K562 (cell line): ENCODE measurements at regions not wholly inside any gene's neighbourhood (a gene's known extent, or its start where the extent isn't known, plus 50 kb on each side); places are given as distances from the start of the nearest gene placed in this dataset.

Experiments used
- ATAC-seq: fragments of 200-7000 bp; cut with Tn5 transposase; 3 replicates; pipeline ENCODE4 v1.9.1; 2020; ENCODE audit warnings: moderate library complexity
- BruUV-seq: library from RNA; stranded (reverse); fragments of 400-500 nt; replicated peaks from 2 replicates; lab custom pipeline; 2021; lab: Mats Ljungman, UMichigan
- CTCF ChIA-PET: fragments of 300-600 bp; formaldehyde crosslinking; extraction: SDS; loops from one replicate; lab custom pipeline; 2021; ENCODE audit warnings: low intra/inter-chr PET ratio; lab: Yijun Ruan, JAX
- POLR2A ChIA-PET: fragments of 300-600, 350-650 bp; sonication (Branson Sonifier 250); formaldehyde crosslinking; extraction: SDS; loops from one replicate; lab custom pipeline; 2021; ENCODE audit warnings: antibody characterized with exemption, inconsistent platforms; lab: Yijun Ruan, JAX
- DNase-seq, 4 experiments: peaks; one replicate each; pipeline versions ENCODE4 v3.0.0 to v3.0.0-alpha.2; 2011 to 2018; ENCODE audit warnings: low spot score in 3 of 4, mixed read lengths in 3 of 4; ENCODE audit errors: extremely low read depth in 1 of 4
- FAIRE-seq: peaks from 2 replicates; lab custom pipeline; 2011; peaks lifted over from hg19 to GRCh38; lab: Jason Lieb, UNC
- H2AFZ ChIP-seq: 2 replicates; pipeline ENCODE4 v1.6.0; 2011; ENCODE audit warnings: low read depth, low read length, control low read depth, inconsistent platforms
- H3K27ac ChIP-seq: fragments of 200-600 bp; 3 replicates; pipeline ENCODE4 v1.8.0; 2011; ENCODE audit warnings: low read depth, mild to moderate bottlenecking, control low read depth, inconsistent platforms, low read length, moderate library complexity, mixed read lengths; ENCODE audit errors: extremely low read depth
- H3K27me3 ChIP-seq, 2 experiments: fragments of 300-600 bp in 1 of 2; 2 replicates in 1 of 2; 3 replicates in 1 of 2; pipeline versions ENCODE4 v1.6.0 to v1.8.0; 2011; ENCODE audit warnings: inconsistent platforms in 2 of 2, low read length in 2 of 2, mild to moderate bottlenecking in 1 of 2, mixed read lengths in 1 of 2, moderate library complexity in 1 of 2; ENCODE audit not compliant: control insufficient read depth in 2 of 2, insufficient read depth in 2 of 2
- H3K36me3 ChIP-seq: fragments of 300-600 bp; 3 replicates; pipeline ENCODE4 v1.8.0; 2011; ENCODE audit warnings: mild to moderate bottlenecking, low read length, inconsistent platforms; ENCODE audit not compliant: control insufficient read depth, insufficient read depth
- H3K4me1 ChIP-seq, 2 experiments: fragments of 200-600 bp in 1 of 2; replicated peaks in 1 of 2; 2 replicates in 1 of 2; 3 replicates in 1 of 2; pipeline versions ENCODE4 v1.5.1 to v1.8.0; 2011; ENCODE audit warnings: inconsistent platforms in 2 of 2, low read length in 2 of 2, mild to moderate bottlenecking in 1 of 2, mixed read lengths in 1 of 2, moderate library complexity in 1 of 2; ENCODE audit not compliant: control insufficient read depth in 2 of 2, insufficient read depth in 2 of 2
- H3K4me2 ChIP-seq: 2 replicates; pipeline ENCODE4 v1.6.1; 2011; ENCODE audit warnings: low read length, control low read depth, inconsistent platforms, mixed read lengths; ENCODE audit not compliant: insufficient read depth
- H3K4me3 ChIP-seq: fragments of 200-600 bp; sonication (generic), shearing (Covaris generic); 2 replicates; pipeline ENCODE4 v1.5.1; 2016; ENCODE audit warnings: control low read depth, inconsistent platforms
- H3K79me2 ChIP-seq: fragments of 200-600 bp; 3 replicates; pipeline ENCODE4 v1.8.0; 2011; ENCODE audit warnings: low read length, inconsistent platforms; ENCODE audit not compliant: control insufficient read depth, insufficient read depth
- H3K9ac ChIP-seq, 2 experiments: 2 replicates each; pipeline versions ENCODE4 v1.6.0 to v1.6.1; 2011; ENCODE audit warnings: low read depth in 2 of 2, low read length in 2 of 2, control low read depth in 1 of 2, inconsistent platforms in 1 of 2, mild to moderate bottlenecking in 1 of 2, mixed read lengths in 1 of 2; ENCODE audit not compliant: insufficient read depth in 1 of 2
- H3K9me1 ChIP-seq: one replicate; pipeline ENCODE4 v1.6.0; 2011; ENCODE audit warnings: inconsistent platforms, mild to moderate bottlenecking, low read length, moderate library complexity; ENCODE audit not compliant: control insufficient read depth, insufficient read depth
- H3K9me3 ChIP-seq: replicated peaks from 2 replicates; pipeline ENCODE4 v1.5.1; 2011; ENCODE audit warnings: low read depth, low read length, inconsistent platforms; ENCODE audit not compliant: control insufficient read depth, insufficient read depth
- H4K20me1 ChIP-seq: replicated peaks from 2 replicates; pipeline ENCODE4 v1.6.1; 2011; ENCODE audit warnings: low read length, inconsistent platforms, mixed read lengths; ENCODE audit not compliant: control insufficient read depth, insufficient read depth
- BRD4 ChIP-seq: fragments of 200-600 bp; sonication (generic); IDR thresholded peaks from 2 replicates; pipeline ENCODE4 v1.6.1; 2017; ENCODE audit warnings: inconsistent platforms
- HDGF ChIP-seq: fragments of 450-650 bp; IDR thresholded peaks from 2 replicates; pipeline ENCODE4 v1.6.1; 2016
- MYNN ChIP-seq, 2 experiments: sonication (generic); formaldehyde crosslinking in 1 of 2; IDR thresholded peaks; 2 replicates each; pipeline versions ENCODE4 v1.5.0 to v1.6.1; 2016 to 2020; ENCODE audit warnings: antibody characterized with exemption in 1 of 2, missing genetic modification reagents in 1 of 2
- ZNF354B ChIP-seq: fragments of 250-450 bp; sonication (Bioruptor Pico); IDR thresholded peaks from 2 replicates; pipeline ENCODE4 v1.4.0; 2020
- ZNF583 ChIP-seq: fragments of 250-450 bp; sonication (Bioruptor Pico); IDR thresholded peaks from 2 replicates; pipeline ENCODE4 v1.4.0; 2020
- WGBS: fragments of 100-300 bp; shearing (Covaris generic); methylation state at CpG from one replicate; pipeline ENCODE4 v1.1.6; 2016; ENCODE audit warnings: low coverage, mixed read lengths; ENCODE audit not compliant: insufficient coverage; ENCODE audit errors: missing lambda C conversion rate; 5-methylcytosine and 5-hydroxymethylcytosine counted together
- in situ Hi-C: fragments of 300-500 bp; cut with MboI; formaldehyde crosslinking; loops from 4 replicates; pipeline ENCODE4 v1.15.0; 2018; ENCODE audit warnings: inconsistent platforms, mixed read lengths
- intact Hi-C: fragments of 100-400 bp; cut with micrococcal nuclease; formaldehyde crosslinking; loops from 2 replicates; pipeline ENCODE4 v1.14.2; 2022
- TF ChIP-seq, protein P1 (sequence below), 3 experiments: fragments of 200-800 bp in 1 of 3; sonication (Bioruptor generic) in 1 of 3; sonication (generic) in 1 of 3; formaldehyde crosslinking in 1 of 3; IDR thresholded peaks; 2 replicates each; pipeline versions ENCODE4 v1.6.1 to v1.8.0; 2016 to 2022; ENCODE audit warnings: mild to moderate bottlenecking in 2 of 3, missing compliant biosample characterization in 2 of 3, missing genetic modification characterization in 2 of 3, missing genetic modification reagents in 1 of 3
- TF ChIP-seq, protein P2 (sequence below): sonication (generic); formaldehyde crosslinking; IDR thresholded peaks from 2 replicates; pipeline ENCODE4 v1.8.0; 2022; ENCODE audit warnings: mild to moderate bottlenecking, missing genetic modification reagents
- TF ChIP-seq, protein P3 (sequence below): fragments of 450-650 bp; formaldehyde crosslinking; IDR thresholded peaks from 2 replicates; pipeline ENCODE4 v1.4.0; 2022; ENCODE audit warnings: mild to moderate bottlenecking, moderate library complexity
- TF ChIP-seq, protein P4 (sequence below): conservative IDR thresholded peaks from 2 replicates; pipeline ENCODE4 v1.6.1; 2011; ENCODE audit warnings: low read depth, mild to moderate bottlenecking, low read length; ENCODE audit not compliant: control insufficient read depth

DNA sequence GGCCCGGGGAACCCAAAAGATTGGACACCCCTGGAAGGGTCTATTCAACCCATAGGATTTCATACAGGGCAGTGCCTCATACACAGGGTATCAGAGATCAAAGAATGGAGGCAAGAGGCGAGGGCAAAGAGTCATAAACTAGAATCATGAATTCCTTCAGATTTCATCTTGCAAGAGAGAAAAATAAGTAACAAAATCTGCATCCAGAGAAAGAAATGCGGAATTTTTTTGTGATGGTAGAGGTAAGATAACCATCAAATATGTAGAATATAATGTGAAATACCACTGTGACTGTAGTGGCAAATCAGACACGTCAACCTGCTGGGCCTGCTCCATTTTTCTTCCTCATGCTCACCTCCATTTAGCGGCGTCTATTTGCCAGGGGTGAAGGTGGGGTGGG is 143.6 kb downstream of the SNX18 start:
- Histone ChIP-seq H4K20me1 (no peaks in the 10 kb centered on the region), H2AFZ (no peak overlapping the region), H3K9ac (no peak overlapping the region), H3K27me3 (peaks cover 4 to 11% of the 10 kb centered on the region in 2 experiments; a peak in 4 of 5 replicates), H3K4me1 (no peaks in the 10 kb centered on the region; a peak in 1 of 5 replicates), H3K9me1 (no peaks in the 10 kb centered on the region), H3K27ac (no peak overlapping the region), H3K4me3 (no peak overlapping the region), H3K4me2 (no peak overlapping the region), H3K9me3 (no peaks in the 10 kb centered on the region), H3K36me3 (no peaks in the 10 kb centered on the region), H3K79me2 (no peaks in the 10 kb centered on the region)
- BruUV-seq, result no TSS peak
- in situ Hi-C loops, result no loop called here
- no peak for ATAC-seq
- FAIRE-seq, result no peak
- ChIA-PET POLR2A (interaction anchor here (0.8 kb wide), 1 partner anchor 87 kb away, joined by 3 read pairs; no protein-coding TSS in a partner anchor), CTCF (no interaction called here)
- 5% methylated on average over 6 of the region's 6 CpGs for WGBS
- intact Hi-C loops, result no loop called here
- no peak for DNase-seq
- TF ChIP-seq MYNN (IDR thresholded peaks at IDR 0.05) (no peak), MYNN (CRISPR knock-in tag; IDR thresholded peaks at IDR 0.05) (no peak), ZNF354B (CRISPR knock-in tag) (no peak), HDGF (no peak), BRD4 (no peak), ZNF583 (CRISPR knock-in tag) (no peak)
- TF ChIP-seq, protein P1, sequence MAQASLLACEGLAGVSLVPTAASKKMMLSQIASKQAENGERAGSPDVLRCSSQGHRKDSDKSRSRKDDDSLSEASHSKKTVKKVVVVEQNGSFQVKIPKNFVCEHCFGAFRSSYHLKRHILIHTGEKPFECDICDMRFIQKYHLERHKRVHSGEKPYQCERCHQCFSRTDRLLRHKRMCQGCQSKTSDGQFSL (CRISPR knock-in tag; IDR thresholded peaks at IDR 0.05), result no peak
- TF ChIP-seq, protein P1 (tag; IDR thresholded peaks at IDR 0.05), result no peak
- TF ChIP-seq, protein P2, sequence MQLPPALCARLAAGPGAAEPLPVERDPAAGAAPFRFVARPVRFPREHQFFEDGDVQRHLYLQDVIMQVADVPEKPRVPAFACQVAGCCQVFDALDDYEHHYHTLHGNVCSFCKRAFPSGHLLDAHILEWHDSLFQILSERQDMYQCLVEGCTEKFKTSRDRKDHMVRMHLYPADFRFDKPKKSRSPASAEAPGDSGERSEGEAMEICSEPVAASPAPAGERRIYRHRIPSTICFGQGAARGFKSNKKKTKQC (CRISPR knock-in tag), result no peak
- TF ChIP-seq, protein P3, sequence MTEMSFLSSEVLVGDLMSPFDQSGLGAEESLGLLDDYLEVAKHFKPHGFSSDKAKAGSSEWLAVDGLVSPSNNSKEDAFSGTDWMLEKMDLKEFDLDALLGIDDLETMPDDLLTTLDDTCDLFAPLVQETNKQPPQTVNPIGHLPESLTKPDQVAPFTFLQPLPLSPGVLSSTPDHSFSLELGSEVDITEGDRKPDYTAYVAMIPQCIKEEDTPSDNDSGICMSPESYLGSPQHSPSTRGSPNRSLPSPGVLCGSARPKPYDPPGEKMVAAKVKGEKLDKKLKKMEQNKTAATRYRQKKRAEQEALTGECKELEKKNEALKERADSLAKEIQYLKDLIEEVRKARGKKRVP, result no peak
- TF ChIP-seq, protein P4, sequence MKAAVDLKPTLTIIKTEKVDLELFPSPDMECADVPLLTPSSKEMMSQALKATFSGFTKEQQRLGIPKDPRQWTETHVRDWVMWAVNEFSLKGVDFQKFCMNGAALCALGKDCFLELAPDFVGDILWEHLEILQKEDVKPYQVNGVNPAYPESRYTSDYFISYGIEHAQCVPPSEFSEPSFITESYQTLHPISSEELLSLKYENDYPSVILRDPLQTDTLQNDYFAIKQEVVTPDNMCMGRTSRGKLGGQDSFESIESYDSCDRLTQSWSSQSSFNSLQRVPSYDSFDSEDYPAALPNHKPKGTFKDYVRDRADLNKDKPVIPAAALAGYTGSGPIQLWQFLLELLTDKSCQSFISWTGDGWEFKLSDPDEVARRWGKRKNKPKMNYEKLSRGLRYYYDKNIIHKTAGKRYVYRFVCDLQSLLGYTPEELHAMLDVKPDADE, result no peak
